ENCODE measurements at regions not wholly inside any gene's neighbourhood (a gene's known extent, or its start where the extent isn't known, plus 50 kb on each side); places are given as distances from the start of the nearest gene placed in this dataset.
"Not testable (repeated sequence)": the region's sequence is repeated elsewhere in the genome, so short reads cannot be mapped to it uniquely, and the experiment has no call there.

DNA sequence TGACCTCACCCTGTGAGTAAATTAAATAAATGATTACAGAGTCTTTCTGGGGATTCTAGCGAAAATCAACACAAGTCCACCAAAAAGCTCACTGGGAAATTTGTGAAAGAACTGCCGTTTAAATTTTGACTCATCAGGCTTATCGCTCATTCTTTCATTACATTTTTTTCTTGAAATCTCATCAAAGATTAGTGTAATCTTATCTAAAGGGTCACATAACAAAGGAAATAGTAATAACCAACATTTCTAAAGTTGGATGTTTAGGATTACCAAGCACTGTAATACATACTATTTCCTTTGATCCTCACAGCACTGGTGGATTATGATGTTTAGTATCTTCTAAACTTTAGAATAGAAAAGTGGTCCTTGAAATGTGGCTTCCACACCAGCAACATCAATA, 111.1 kb upstream of the CBLB start:
- DNase-seq = peak; percentile 37

GRCh38 chr3:105982207-105982606, 113.4 kb upstream of the CBLB start:
- no peak for DNase-seq

- peak; percentile 22 for DNase-seq
Measured at GRCh38 chr3:105984837-105985236, 116.0 kb upstream of the CBLB start.

- not testable (repeated sequence) for DNase-seq
Measured at GRCh38 chr3:105986343-105986742, 117.5 kb upstream of the CBLB start.

DNA sequence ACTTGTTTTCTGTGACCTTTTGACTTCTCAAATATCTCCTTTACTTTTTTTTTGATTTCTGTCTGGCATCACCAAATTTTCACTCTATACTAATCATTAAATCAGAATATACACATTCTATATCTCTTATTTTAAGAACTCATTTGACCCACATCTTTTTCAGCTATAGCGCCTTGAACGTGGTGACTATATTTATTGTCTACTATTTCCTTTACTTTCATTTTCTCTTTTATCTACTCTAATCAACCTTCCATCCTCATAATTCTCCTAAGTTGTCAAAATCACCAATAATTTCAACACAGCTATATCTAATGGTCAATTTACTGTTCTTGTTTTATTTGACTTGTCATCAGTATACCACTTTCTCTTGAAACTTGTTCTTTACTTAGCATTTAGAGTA, 119.0 kb upstream of the CBLB start:
- DNase-seq = no peak

- peak; percentile 62 for DNase-seq
Measured at GRCh38 chr3:105988540-105989212, 119.9 kb upstream of the CBLB start.

GRCh38 chr3:105996781-105997180, 128.0 kb upstream of the CBLB start:
- DNase-seq = no peak

- DNase-seq = no peak
Measured at GRCh38 chr3:105997466-105997799, 128.6 kb upstream of the CBLB start.

- DNase-seq = peak; percentile 90
Measured at GRCh38 chr3:105997800-105998526, 129.2 kb upstream of the CBLB start.

- DNase-seq = no peak
Measured at GRCh38 chr3:105999856-106000255, 131.0 kb upstream of the CBLB start.

DNA sequence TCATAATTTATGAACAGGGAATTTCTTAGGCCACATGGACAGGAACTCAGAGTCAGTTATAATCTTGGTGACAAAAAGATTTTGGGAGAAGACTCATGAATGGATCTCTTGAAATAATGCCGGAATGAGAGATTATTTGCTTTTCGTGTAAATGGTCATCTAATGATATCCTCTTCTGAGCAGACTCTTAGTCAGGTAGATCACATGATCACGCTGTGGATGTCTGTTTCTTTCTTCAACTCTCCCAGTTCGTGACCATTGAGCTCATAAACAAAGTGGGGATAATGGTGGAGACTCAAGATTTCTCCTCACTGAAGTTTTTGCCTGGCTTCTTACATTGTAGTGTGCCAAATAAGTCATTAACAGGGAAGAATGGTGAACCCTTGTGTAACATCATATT, 133.1 kb upstream of the CBLB start:
- DNase-seq = no peak

DNA sequence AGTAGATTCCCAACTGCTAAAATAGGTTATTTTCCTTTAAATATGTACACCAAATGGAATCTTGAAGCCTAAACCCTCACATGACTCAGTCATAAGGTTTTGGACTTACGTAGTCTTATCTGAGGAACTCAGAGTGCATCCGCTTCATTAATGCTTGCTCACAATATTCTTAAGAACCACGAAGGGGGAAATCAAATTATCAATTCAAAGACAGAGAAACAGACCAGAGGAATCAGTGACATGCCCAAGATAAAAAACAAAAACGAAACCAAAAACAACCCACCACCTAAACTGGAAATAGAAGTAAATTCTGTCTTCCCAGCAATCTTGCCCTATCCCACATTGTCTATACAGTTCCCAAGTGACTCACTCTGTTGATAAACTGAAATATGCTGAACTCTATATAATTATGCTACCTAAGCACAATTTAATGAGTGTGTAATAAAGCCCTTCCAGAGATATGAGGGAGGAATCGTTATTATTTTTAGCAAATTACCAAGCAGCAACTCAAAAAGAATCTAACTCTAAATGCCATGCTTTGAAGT, 135.4 kb upstream of the CBLB start:
- DNase-seq = peak; percentile 45

- no peak for DNase-seq
Measured at GRCh38 chr3:106004826-106005225, 136.0 kb upstream of the CBLB start.

GRCh38 chr3:106006001-106006400, 137.2 kb upstream of the CBLB start:
- DNase-seq = peak; percentile 54

DNA sequence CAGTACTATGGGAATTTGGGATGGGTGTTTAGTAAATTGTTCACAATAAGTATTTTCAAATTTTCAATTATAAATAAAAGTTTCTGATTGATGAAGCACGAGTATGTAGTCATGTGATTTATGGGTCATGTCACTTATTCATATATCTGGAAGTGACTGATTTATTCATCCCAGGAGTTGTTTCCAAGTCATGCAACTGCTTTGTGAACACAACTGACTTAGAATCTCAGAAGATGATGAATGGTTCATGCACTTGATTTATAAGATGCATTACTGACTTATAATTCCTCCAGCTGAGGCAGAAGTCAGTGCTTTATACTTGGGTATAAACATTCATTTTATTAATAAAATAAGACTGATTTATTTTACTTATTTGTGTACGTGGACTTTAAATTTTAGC, 137.8 kb upstream of the CBLB start:
- DNase-seq = no peak

- DNase-seq = no peak
Measured at GRCh38 chr3:106007512-106007911, 138.7 kb upstream of the CBLB start.

DNA sequence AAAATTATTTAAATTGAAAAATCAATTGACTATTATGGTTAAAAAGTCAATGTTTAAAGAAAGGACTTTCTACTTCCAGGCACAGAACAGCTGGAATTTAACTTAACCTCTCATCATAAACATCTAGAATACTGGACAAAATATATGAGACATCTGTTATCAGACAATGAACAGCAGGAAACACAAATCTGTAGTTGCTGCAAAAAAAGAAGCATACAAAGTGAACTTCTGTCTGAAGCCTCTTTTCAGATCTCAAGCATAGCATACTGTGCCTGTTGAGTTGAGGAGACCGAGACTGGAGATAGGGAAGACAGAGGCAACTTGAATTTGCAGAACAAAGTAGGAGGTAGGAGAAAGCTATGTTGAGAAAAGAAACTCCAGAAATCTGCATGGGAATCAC, 140.0 kb upstream of the CBLB start:
- no peak for DNase-seq

GRCh38 chr3:106010829-106011228, 142.0 kb upstream of the CBLB start:
- DNase-seq = no peak

GRCh38 chr3:106013971-106014370, 145.2 kb upstream of the CBLB start:
- peak; percentile 94 for DNase-seq

- no peak for DNase-seq
Measured at GRCh38 chr3:106014518-106014917, 145.7 kb upstream of the CBLB start.

DNA sequence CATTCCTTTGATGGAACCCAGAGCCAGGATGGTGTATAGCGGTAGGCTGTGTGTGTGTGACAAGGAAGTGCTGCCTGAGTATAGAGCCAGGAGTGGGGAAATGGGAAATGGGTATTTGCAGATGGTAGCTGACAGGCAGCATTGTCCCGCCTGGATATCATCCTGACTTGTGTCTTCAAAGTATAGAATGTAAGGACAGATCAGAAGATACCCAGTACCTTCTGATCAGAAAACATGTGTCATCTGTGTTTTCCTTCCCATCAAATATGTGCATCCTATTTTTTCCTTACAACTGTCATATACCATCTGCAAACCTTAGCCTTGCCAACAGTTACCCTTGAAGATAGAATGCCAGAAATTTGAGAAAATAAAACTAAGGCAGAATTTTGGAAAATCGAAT, 146.2 kb upstream of the CBLB start:
- no peak for DNase-seq

GRCh38 chr3:106018102-106018501, 149.3 kb upstream of the CBLB start:
- no peak for DNase-seq

GRCh38 chr3:106018929-106019550, 150.2 kb upstream of the CBLB start:
- no peak for DNase-seq

- peak; percentile 44 for DNase-seq
Measured at GRCh38 chr3:106022913-106023312, 154.1 kb upstream of the CBLB start.
